B cell (primary cell): ENCODE measurements at regions not wholly inside any gene's neighbourhood (a gene's known extent, or its start where the extent isn't known, plus 50 kb on each side); places are given as distances from the start of the nearest gene placed in this dataset.

Experiments
- ATAC-seq: fragments of 200-7000 bp; cut with Tn5 transposase; one replicate; pipeline ENCODE4 v1.10.0; 2021; ENCODE audit warnings: low read depth, mild to moderate bottlenecking, moderate number of reproducible peaks, moderate library complexity
- CTCF ChIA-PET: fragments of 350-600 bp; sonication (Branson Sonifier 250); formaldehyde crosslinking; loops from one replicate; lab custom pipeline; 2021; ENCODE audit warnings: antibody characterized with exemption, inconsistent platforms; lab: Charles Lee
- POLR2A ChIA-PET: fragments of 350-600 bp; sonication (Branson Sonifier 250); formaldehyde crosslinking; loops from one replicate; lab custom pipeline; 2021; ENCODE audit warnings: antibody characterized with exemption; lab: Charles Lee
- DNase-seq: peaks from one replicate; pipeline ENCODE4 v3.0.0; 2013
- H2AFZ ChIP-seq: 2 replicates; pipeline ENCODE4 v1.6.1; 2012; ENCODE audit warnings: mild to moderate bottlenecking, low read depth, low read length; ENCODE audit not compliant: insufficient read depth, poor library complexity, severe bottlenecking
- H3K27ac ChIP-seq, 2 donors: 1 replicate in 1 of 2; 2 replicates in 1 of 2; pipeline ENCODE4 v1.5.1; 2012 to 2013; ENCODE audit warnings: low read length in 2 of 2, mild to moderate bottlenecking in 2 of 2, moderate library complexity in 1 of 2
- H3K27me3 ChIP-seq, 4 experiments: fragments of 200-600 bp in 1 of 4; sonication (generic) in 1 of 4; replicated peaks in 1 of 4; 1 replicate in 2 of 4; 2 replicates in 2 of 4; pipeline versions ENCODE4 v1.6.1 to v1.7.0; 2013 to 2016; ENCODE audit warnings: low read length in 3 of 4, mild to moderate bottlenecking in 2 of 4, mixed read lengths in 1 of 4, moderate library complexity in 1 of 4; ENCODE audit not compliant: insufficient read depth in 4 of 4, control insufficient read depth in 3 of 4; ENCODE audit errors: control extremely low read depth in 1 of 4
- H3K36me3 ChIP-seq, 2 experiments: replicated peaks in 1 of 2; 1 replicate in 1 of 2; 2 replicates in 1 of 2; pipeline versions ENCODE4 v1.6.1 to v1.7.1; 2013; ENCODE audit warnings: low read length in 1 of 2; ENCODE audit not compliant: insufficient read depth in 2 of 2, control insufficient read depth in 1 of 2; ENCODE audit errors: control extremely low read depth in 1 of 2, extremely low read depth in 1 of 2
- H3K4me1 ChIP-seq, 2 donors: fragments of 200-600 bp in 1 of 2; sonication (generic) in 1 of 2; 1 replicate in 1 of 2; 2 replicates in 1 of 2; pipeline versions ENCODE4 v1.5.1 to v1.6.1; 2013 to 2017; ENCODE audit warnings: low read length in 2 of 2; ENCODE audit not compliant: control insufficient read depth in 2 of 2, insufficient read depth in 2 of 2
- H3K4me2 ChIP-seq: replicated peaks from 2 replicates; pipeline ENCODE3; 2012; ENCODE audit warnings: mild to moderate bottlenecking, low read depth, low read length; ENCODE audit not compliant: poor library complexity, severe bottlenecking
- H3K4me3 ChIP-seq, 5 experiments: fragments of 200-600 bp in 1 of 5; sonication (generic) in 1 of 5; 1 replicate in 3 of 5; 2 replicates in 2 of 5; pipeline versions ENCODE4 v1.5.1 to v1.7.0; 2011 to 2016; ENCODE audit warnings: low read length in 4 of 5, mild to moderate bottlenecking in 4 of 5, low read depth in 2 of 5, control low read depth in 1 of 5, moderate library complexity in 1 of 5; ENCODE audit not compliant: insufficient read depth in 1 of 5; ENCODE audit errors: control extremely low read depth in 1 of 5, extremely low read depth in 1 of 5
- H3K79me2 ChIP-seq: fragments of 200-600 bp; sonication (generic); one replicate; pipeline ENCODE4 v1.6.0; 2016; ENCODE audit warnings: low read length; ENCODE audit not compliant: control insufficient read depth, insufficient read depth
- H3K9ac ChIP-seq: fragments of 200-600 bp; sonication (generic); 2 replicates; pipeline ENCODE4 v1.6.1; 2017; ENCODE audit warnings: mild to moderate bottlenecking, low read length, moderate library complexity
- H3K9me3 ChIP-seq, 3 donors: one replicate each; pipeline versions ENCODE4 v1.6.1 to v1.7.1; 2013; ENCODE audit warnings: low read length in 2 of 3; ENCODE audit not compliant: control insufficient read depth in 2 of 3, insufficient read depth in 1 of 3; ENCODE audit errors: control extremely low read depth in 1 of 3
- H4K20me1 ChIP-seq: 2 replicates; pipeline ENCODE4 v1.6.0; 2012; ENCODE audit warnings: mild to moderate bottlenecking, low read length; ENCODE audit not compliant: insufficient read depth, control insufficient read depth, poor library complexity, severe bottlenecking
- H3K27ac Mint-ChIP-seq: one replicate; pipeline ENCODE4 v1.8.0; 2021; ENCODE audit warnings: mixed read lengths
- H3K27me3 Mint-ChIP-seq: one replicate; pipeline ENCODE4 v1.8.0; 2021; ENCODE audit warnings: mixed read lengths
- H3K4me1 Mint-ChIP-seq: one replicate; pipeline ENCODE4 v1.8.0; 2021; ENCODE audit warnings: mixed read lengths
- H3K4me3 Mint-ChIP-seq: one replicate; pipeline ENCODE4 v1.8.0; 2021; ENCODE audit warnings: mixed read lengths
- H3K9me3 Mint-ChIP-seq: one replicate; pipeline ENCODE4 v1.8.0; 2022; ENCODE audit warnings: mixed read lengths; ENCODE audit not compliant: insufficient read depth
- CTCF ChIP-seq: fragments of 200-600 bp; IDR thresholded peaks from one replicate; pipeline ENCODE4 v1.8.0; 2022; ENCODE audit warnings: antibody characterized with exemption, mild to moderate bottlenecking
- EZH2 ChIP-seq: IDR thresholded peaks from 2 replicates; pipeline ENCODE4 v1.6.1; 2012; ENCODE audit warnings: borderline replicate concordance, low read depth, mild to moderate bottlenecking, moderate library complexity, low read length; ENCODE audit not compliant: insufficient read depth, poor library complexity, severe bottlenecking
- WGBS: methylation state at CpG from one replicate; pipeline ENCODE4 v1.1.5; 2013; ENCODE audit warnings: missing lambda C conversion rate; ENCODE audit not compliant: insufficient coverage; 5-methylcytosine and 5-hydroxymethylcytosine counted together
- intact Hi-C: fragments of 100-400 bp; cut with micrococcal nuclease; formaldehyde crosslinking; loops from one replicate; pipeline ENCODE4 v1.10.0; 2022

DNA sequence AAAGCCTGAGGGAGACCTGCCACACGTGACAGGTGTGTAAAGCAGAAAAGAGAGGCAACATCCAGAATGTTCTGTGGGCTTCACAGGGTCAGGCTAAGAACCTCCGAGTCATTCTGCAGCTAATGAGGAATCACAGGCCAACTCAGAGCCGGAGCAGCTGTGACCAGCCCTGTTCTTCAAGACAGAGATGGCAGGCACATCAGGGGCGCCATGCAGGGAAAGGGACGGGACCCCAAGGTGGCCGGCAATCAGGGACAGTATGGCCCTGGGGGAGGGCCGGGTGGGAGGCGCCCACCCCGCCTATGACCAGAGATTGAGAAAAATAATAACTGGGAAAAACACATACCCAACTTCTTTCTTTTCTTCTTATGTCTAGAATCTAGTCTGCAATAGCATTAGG, 316.7 kb upstream of the SALL3 start:
- no peak overlapping the region for H3K27ac ChIP-seq
- POLR2A ChIA-PET, result no interaction called here
- CTCF ChIA-PET, result no interaction called here
- H3K4me2 ChIP-seq, result no peak overlapping the region
- TF ChIP-seq CTCF (no peak), EZH2 (no peak)
- no peaks in the 10 kb centered on the region for H3K79me2 ChIP-seq
- H3K4me3 ChIP-seq, result no peak overlapping the region
- H3K4me1 Mint-ChIP-seq, result no peaks in the 10 kb centered on the region
- H3K27me3 Mint-ChIP-seq, result peaks cover 4% of the 10 kb centered on the region
- H3K27ac Mint-ChIP-seq, result no peak overlapping the region
- no peak overlapping the region for H2AFZ ChIP-seq
- no peak overlapping the region for H3K4me3 Mint-ChIP-seq
- ATAC-seq (no peak), DNase-seq (no peak)
- WGBS, result 85% methylated on average over 6 of the region's 9 CpGs
- H3K36me3 ChIP-seq, result no peaks in the 10 kb centered on the region
- intact Hi-C loops, result no loop called here
- H3K9me3 Mint-ChIP-seq, result no peaks in the 10 kb centered on the region
- no peaks in the 10 kb centered on the region for H3K27me3 ChIP-seq
- H4K20me1 ChIP-seq, result no peaks in the 10 kb centered on the region
- peaks cover 0 to 13% (median 0%) of the 10 kb centered on the region in 3 donors for H3K9me3 ChIP-seq
- no peak overlapping the region for H3K9ac ChIP-seq
- H3K4me1 ChIP-seq, result no peaks in the 10 kb centered on the region

DNA sequence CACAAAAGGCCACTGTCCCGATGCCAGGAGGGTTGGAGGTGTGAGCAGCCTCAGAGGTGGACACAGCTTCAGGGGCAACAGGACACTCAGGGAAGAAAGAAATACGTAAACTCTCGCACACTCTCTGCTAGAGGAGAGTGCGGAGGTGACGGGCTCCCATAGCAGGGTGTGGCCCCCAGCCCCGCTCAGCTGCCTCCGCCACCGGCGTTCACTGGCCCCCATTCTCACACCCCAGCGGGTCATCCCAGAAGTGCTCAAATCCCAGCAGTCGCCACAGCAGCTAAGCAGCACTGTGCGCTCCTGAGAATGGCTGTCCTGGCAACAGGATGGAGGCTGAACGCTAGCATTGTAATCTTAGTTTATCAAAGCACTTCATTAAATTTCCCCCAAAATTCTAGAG, 315.6 kb upstream of the SALL3 start:
- peaks cover 0 to 13% (median 0%) of the 10 kb centered on the region in 3 donors for H3K9me3 ChIP-seq
- POLR2A ChIA-PET, result no interaction called here
- TF ChIP-seq EZH2 (no peak), CTCF (no peak)
- H3K4me1 ChIP-seq, result no peaks in the 10 kb centered on the region
- H2AFZ ChIP-seq, result no peak overlapping the region
- H3K27ac ChIP-seq, result no peak overlapping the region
- CTCF ChIA-PET, result no interaction called here
- no peak for ATAC-seq
- H3K4me2 ChIP-seq, result no peak overlapping the region
- no peaks in the 10 kb centered on the region for H3K36me3 ChIP-seq
- peaks cover 4% of the 10 kb centered on the region for H3K27me3 Mint-ChIP-seq
- no peaks in the 10 kb centered on the region for H3K4me1 Mint-ChIP-seq
- no peak overlapping the region for H3K9ac ChIP-seq
- H3K9me3 Mint-ChIP-seq, result no peaks in the 10 kb centered on the region
- H4K20me1 ChIP-seq, result no peaks in the 10 kb centered on the region
- no peak overlapping the region for H3K4me3 ChIP-seq
- no peaks in the 10 kb centered on the region for H3K27me3 ChIP-seq
- WGBS, result 87% methylated on average over 11 of the region's 13 CpGs
- no peak for DNase-seq
- no peaks in the 10 kb centered on the region for H3K79me2 ChIP-seq
- intact Hi-C loops, result no loop called here
- no peak overlapping the region for H3K4me3 Mint-ChIP-seq
- no peak overlapping the region for H3K27ac Mint-ChIP-seq
